Ishikawa (cell line): ENCODE measurements at regions not wholly inside any gene's neighbourhood (a gene's known extent, or its start where the extent isn't known, plus 50 kb on each side); places are given as distances from the start of the nearest gene placed in this dataset.

Experiments
- CEBPB ChIP-seq: IDR thresholded peaks from 2 replicates; pipeline ENCODE4 v1.6.1; 2012
- CREB1 ChIP-seq: IDR thresholded peaks from 2 replicates; pipeline ENCODE4 v1.6.1; 2012; ENCODE audit warnings: low read depth
- EGR1 ChIP-seq: IDR thresholded peaks from 2 replicates; pipeline ENCODE4 v1.6.1; 2012
- EP300 ChIP-seq: IDR thresholded peaks from 2 replicates; pipeline ENCODE4 v1.6.1; 2012; ENCODE audit warnings: borderline replicate concordance
- FOXM1 ChIP-seq: IDR thresholded peaks from 2 replicates; pipeline ENCODE4 v1.6.1; 2012; ENCODE audit warnings: low read depth, borderline replicate concordance
- NFIC ChIP-seq: IDR thresholded peaks from 2 replicates; pipeline ENCODE4 v1.6.1; 2012
- RAD21 ChIP-seq: IDR thresholded peaks from 2 replicates; pipeline ENCODE4 v1.6.1; 2012; ENCODE audit warnings: low read depth
- TAF1 ChIP-seq: IDR thresholded peaks from 2 replicates; pipeline ENCODE4 v1.6.1; 2012; ENCODE audit warnings: low read depth, mild to moderate bottlenecking
- TCF12 ChIP-seq: IDR thresholded peaks from 2 replicates; pipeline ENCODE4 v1.6.1; 2012; ENCODE audit warnings: low read depth
- TEAD4 ChIP-seq: IDR thresholded peaks from 2 replicates; pipeline ENCODE4 v1.6.1; 2012
- YY1 ChIP-seq: IDR thresholded peaks from 2 replicates; pipeline ENCODE4 v1.6.1; 2012; ENCODE audit warnings: low read depth
- ZBTB7A ChIP-seq: IDR thresholded peaks from 2 replicates; pipeline ENCODE4 v1.6.1; 2012; ENCODE audit warnings: low read depth
- TF ChIP-seq, protein P1 (sequence below): IDR thresholded peaks from 2 replicates; pipeline ENCODE4 v1.6.1; 2012
- TF ChIP-seq, protein P2 (sequence below): IDR thresholded peaks from 2 replicates; pipeline ENCODE4 v1.6.1; 2012; ENCODE audit warnings: low read depth, mild to moderate bottlenecking
- TF ChIP-seq, protein P3 (sequence below): IDR thresholded peaks from 2 replicates; pipeline ENCODE4 v1.6.1; 2012

- TF ChIP-seq CREB1 (no peak), ZBTB7A (no peak), CEBPB (no peak), TAF1 (no peak), RAD21 (no peak), EP300 (no peak), TEAD4 (no peak), TCF12 (no peak), YY1 (no peak)
- TF ChIP-seq, protein P1, sequence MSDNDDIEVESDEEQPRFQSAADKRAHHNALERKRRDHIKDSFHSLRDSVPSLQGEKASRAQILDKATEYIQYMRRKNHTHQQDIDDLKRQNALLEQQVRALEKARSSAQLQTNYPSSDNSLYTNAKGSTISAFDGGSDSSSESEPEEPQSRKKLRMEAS, result no peak
These were observed 151.9 kb upstream of the GLRA2 start for GRCh38 chrX:14377427-14377826.

DNA sequence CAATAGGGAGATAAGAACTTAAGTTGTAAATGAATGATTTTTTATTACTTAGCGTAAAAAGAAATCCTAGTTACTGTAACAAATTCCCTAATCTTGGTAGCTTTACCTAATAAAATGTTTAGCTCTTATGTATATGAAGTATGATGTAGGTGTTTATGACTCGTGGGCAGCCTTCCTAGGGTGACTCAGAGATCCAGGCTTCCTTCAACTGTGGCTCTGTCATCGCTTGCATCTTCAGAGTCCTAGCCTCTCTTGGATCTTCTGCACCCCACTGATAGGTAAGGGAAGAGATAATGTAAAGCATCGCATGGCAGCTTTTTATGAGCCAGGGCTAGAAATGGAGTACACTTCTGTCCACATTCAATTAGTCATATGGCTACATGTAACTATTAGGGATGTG, 165.6 kb upstream of the GLRA2 start:
- TF ChIP-seq NFIC (no peak), FOXM1 (no peak), CEBPB (no peak), EP300 (no peak)
- TF ChIP-seq, protein P2, sequence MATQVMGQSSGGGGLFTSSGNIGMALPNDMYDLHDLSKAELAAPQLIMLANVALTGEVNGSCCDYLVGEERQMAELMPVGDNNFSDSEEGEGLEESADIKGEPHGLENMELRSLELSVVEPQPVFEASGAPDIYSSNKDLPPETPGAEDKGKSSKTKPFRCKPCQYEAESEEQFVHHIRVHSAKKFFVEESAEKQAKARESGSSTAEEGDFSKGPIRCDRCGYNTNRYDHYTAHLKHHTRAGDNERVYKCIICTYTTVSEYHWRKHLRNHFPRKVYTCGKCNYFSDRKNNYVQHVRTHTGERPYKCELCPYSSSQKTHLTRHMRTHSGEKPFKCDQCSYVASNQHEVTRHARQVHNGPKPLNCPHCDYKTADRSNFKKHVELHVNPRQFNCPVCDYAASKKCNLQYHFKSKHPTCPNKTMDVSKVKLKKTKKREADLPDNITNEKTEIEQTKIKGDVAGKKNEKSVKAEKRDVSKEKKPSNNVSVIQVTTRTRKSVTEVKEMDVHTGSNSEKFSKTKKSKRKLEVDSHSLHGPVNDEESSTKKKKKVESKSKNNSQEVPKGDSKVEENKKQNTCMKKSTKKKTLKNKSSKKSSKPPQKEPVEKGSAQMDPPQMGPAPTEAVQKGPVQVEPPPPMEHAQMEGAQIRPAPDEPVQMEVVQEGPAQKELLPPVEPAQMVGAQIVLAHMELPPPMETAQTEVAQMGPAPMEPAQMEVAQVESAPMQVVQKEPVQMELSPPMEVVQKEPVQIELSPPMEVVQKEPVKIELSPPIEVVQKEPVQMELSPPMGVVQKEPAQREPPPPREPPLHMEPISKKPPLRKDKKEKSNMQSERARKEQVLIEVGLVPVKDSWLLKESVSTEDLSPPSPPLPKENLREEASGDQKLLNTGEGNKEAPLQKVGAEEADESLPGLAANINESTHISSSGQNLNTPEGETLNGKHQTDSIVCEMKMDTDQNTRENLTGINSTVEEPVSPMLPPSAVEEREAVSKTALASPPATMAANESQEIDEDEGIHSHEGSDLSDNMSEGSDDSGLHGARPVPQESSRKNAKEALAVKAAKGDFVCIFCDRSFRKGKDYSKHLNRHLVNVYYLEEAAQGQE, result no peak

- no peak for TF ChIP-seq FOXM1
- TF ChIP-seq RAD21, result no peak
- no peak for TF ChIP-seq CREB1
- TF ChIP-seq EP300, result no peak
- no peak for TF ChIP-seq TEAD4
These were observed 166.6 kb upstream of the GLRA2 start for GRCh38 chrX:14362721-14363120.

DNA sequence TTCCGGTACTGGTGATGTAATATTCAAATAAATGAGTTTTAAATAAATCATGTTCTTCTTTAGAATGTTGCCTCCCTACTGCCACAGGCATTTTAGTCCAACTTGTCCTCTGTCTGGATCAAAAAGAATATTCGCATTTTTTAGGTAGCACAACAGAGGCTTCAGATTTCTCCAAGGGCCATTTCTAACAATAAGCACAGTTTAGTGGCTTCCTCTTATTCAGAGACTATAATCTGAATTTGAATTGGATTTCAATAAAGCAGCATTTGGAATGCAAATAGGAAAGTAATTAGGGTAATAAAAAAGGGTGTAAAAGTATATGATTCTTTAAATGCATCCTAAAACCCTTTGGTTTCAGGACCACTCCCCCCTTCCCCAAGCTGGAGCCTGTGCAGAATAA, 167.9 kb upstream of the GLRA2 start:
- TF ChIP-seq, protein P3, sequence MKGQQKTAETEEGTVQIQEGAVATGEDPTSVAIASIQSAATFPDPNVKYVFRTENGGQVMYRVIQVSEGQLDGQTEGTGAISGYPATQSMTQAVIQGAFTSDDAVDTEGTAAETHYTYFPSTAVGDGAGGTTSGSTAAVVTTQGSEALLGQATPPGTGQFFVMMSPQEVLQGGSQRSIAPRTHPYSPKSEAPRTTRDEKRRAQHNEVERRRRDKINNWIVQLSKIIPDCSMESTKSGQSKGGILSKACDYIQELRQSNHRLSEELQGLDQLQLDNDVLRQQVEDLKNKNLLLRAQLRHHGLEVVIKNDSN, result no peak
- TF ChIP-seq CREB1 (no peak), TEAD4 (no peak)

DNA sequence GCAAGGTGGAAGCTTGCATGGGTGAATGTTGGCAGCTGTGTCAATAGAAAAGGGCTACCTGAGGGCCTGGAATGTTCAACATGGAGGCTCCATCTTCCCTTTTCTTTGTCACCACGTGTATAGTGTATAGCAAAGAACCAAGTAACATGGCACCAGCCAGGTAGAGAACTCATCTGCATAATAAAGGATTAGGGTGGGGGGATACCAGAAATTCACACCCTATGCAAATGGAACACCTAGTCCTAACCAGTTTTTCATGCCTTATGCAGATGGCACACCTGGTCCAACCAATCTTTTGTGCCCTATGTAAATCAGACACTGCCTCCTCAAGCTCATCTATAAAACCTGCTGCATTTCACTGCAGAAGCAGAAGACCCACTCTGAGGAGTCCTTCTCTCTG, 169.6 kb upstream of the GLRA2 start:
- TF ChIP-seq CREB1 (no peak), TEAD4 (no peak), FOXM1 (no peak), ZBTB7A (no peak), NFIC (no peak), EP300 (no peak), EGR1 (no peak), RAD21 (no peak), TAF1 (no peak), YY1 (no peak), CEBPB (no peak)
- TF ChIP-seq, protein P2, result no peak
- TF ChIP-seq, protein P1, result no peak
- TF ChIP-seq, protein P3, result no peak

GRCh38 chrX:14359316-14359715, 170.0 kb upstream of the GLRA2 start:
- TF ChIP-seq, protein P1, result no peak
- TF ChIP-seq, protein P2, result no peak
- no peak for TF ChIP-seq EGR1
- TF ChIP-seq ZBTB7A, result no peak
- TF ChIP-seq RAD21, result no peak
- TF ChIP-seq FOXM1, result no peak
- no peak for TF ChIP-seq CREB1
- no peak for TF ChIP-seq NFIC
- no peak for TF ChIP-seq YY1
- TF ChIP-seq, protein P3, result no peak
- no peak for TF ChIP-seq CEBPB
- no peak for TF ChIP-seq TAF1
- no peak for TF ChIP-seq TCF12
- no peak for TF ChIP-seq TEAD4
- TF ChIP-seq EP300, result no peak
